ENCODE measurements at regions not wholly inside any gene's neighbourhood (a gene's known extent, or its start where the extent isn't known, plus 50 kb on each side); places are given as distances from the start of the nearest gene placed in this dataset.
"Not testable (repeated sequence)": the region's sequence is repeated elsewhere in the genome, so short reads cannot be mapped to it uniquely, and the experiment has no call there.

DNA sequence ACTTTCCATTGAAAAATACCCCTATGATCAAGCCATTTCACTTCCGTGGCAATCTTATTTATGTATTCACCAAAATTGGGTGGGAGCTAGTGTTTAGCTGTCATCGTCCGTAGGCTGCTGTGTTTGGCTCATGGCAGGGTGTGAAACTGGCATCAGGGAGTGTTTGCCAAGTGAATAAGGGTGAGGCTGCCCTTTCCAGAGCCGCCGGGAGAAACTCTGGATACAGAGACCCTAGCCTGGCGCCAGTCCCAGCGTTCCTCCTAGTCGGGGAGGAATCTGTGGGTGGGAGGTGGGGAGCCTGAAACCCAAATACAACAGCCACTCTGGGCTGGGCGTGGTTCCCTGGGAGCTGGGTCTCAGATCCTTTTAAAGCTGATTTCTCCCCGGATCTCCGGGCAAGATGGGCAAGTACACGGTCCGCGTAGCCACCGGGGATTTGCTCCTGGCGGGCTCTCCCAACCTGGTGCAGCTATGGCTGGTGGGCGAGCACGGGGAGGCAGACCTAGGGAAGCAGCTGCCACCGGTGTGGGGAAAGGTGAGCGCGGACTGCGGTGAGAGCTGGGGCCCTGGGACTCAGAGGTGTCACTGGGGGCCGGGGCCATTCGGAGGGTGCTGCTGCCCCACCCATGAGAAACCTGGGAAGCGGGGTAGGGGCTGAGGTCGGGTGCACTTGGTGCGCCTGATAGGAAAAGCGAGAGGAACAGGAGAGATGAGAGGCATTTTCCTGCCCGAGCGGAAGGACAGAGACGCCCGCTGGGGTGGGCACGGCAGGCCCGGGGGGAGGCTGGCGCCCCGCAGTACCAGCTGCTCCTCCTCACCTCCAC is 62.1 kb upstream of the TEKT1 start:
- DNase-seq: no peak

DNA sequence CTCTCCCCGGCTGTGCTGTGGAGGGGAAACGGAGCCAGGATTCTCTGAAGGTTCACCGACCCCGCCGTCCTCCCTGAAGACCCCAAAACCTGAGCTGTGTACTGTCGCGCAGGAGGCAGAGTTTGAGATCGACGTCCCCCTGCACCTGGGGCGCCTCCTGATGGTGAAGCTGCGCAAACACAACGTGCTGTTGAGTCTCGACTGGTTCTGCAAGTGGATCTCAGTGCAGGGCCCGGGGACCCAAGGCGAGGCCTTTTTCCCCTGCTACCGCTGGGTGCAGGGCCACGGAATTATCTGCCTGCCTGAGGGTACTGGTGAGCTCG is 62.6 kb upstream of the TEKT1 start:
- DNase-seq: no peak

DNA sequence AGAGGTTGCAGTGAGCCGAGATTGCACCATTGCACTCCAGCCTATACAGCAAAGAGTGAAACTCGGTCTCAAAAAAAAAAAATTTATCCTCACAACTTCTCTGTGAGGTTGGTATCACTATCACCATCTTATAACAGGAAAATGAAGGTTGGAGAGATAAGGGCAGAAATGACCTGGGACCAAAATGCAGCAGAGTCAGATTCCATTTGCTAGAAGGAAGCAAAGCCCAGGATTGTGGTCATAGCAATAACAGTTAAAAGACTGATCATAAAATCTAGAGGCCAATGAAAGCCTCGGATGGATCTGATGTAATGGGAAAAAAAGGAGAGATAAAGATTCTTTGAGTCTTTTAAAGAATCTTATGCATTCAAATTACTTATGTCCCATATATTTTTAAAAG is 69.6 kb upstream of the TEKT1 start:
- no peak for DNase-seq

DNA sequence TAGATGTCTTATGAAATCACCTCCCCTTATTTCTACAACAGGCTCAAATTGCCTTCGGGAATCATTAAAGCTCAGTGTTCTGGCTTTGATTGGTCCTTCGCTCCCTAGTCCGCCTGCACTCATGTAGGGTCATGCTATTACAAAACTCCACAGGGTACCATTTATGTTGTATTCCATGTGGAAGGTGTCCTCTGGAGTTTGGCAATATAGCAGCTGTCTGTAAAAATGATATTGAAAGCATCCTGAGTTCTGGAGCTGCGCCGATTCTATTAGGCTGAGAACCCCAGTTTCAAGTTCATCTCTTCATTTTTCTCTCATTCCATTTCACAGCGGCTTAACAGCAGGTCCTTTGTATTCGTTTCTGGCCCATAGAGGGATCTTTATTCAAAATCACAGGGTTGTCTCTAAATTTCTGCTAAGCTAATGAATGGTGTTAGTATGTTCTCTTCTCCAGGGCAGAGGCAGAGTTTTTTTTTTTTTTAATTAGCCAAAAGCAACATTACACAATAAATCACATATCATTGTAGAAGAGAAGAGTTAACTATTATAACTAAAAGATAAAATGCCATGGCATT is 71.9 kb upstream of the TEKT1 start:
- no peak for DNase-seq

DNA sequence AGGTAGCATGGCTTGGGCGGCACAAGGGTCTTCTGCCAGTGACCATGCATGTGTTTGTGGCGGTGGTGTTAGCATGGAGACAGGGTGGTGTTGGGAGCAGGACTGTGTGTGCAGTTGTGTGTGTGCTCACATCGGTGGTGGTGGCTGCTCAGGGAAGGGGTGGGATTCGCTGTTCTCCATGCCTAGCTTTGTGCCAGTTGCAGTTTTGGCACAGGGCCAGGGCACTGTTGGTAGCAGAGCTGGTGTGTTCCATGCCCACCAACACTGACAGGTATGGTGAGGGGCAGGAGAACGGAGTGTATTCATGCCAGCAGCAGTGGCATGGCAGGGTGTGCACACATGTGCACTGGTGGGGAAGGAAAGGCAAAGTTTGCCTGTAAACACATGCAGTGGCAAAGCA is 77.3 kb upstream of the TEKT1 start:
- no peak for DNase-seq

DNA sequence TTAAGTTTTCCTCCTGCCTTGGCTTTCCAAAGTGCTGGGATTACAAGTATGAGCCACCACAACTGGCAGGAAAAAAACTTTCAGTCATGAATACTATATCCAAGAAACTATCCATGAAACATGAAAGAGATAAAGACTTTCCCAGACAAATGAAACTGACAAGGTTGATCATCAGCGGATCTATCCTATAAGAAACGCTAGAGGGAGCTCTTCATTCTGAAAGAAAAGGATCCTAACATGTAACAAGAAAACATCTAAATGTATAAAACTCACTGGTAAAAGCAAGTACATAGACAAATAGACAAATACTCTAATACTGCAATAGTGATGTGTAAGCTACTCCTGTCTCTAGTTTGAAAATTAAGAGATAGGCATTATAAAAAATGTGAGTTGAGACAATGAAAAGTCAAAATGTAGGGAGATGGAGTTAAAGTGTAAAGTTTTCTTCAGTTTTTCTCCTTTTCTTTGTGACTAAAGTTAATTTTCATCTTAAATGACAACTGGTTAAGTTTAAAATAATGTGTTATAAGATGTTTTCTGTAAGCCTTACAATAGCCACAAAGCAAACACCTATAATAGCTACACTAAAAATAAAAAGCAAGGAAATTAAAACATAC is 79.6 kb upstream of the TEKT1 start:
- no peak for DNase-seq

DNA sequence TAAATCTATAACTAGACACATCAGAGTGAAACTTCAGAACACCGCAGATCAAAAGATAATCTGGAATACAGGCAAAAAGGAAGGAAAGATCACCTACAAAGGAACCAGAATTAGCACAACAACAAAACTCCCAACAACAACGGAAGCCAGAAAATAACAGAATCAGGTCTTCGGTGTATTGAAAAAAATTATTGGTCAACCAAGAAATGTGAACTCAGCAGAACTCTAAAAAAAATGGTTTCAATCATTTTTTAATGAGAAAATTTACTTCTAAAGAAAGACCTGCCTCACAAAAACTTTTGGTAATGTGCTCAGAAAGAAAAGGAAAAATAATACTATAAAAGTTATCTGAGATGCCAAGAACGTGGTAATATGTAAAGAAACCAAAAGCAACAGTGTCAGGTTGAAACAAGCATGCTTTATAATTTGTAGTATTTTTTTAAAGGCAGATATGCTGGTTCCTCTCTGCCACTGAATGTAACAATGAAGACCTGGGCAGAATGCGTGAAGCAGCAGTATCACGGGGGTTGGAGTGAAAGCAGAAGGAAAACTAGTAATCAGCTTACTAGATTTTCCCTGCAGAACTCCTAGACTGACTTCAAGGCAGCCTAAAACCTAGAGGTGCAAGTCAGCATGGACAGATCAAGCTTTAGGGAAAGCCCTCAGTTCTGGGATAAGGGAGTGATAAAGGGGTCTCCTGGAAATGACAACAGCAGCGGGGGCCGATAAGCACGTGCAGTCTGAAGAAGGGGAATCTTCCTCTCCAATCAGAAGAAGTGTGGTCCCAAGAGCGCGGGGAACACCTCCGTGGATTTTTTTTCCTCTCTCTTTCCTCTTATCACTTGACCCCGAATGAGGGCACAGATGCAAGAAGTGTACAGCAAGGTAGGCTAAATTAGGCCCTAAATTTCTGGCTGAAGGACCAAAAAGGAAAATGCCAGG is 80.9 kb upstream of the TEKT1 start:
- no peak for DNase-seq

DNA sequence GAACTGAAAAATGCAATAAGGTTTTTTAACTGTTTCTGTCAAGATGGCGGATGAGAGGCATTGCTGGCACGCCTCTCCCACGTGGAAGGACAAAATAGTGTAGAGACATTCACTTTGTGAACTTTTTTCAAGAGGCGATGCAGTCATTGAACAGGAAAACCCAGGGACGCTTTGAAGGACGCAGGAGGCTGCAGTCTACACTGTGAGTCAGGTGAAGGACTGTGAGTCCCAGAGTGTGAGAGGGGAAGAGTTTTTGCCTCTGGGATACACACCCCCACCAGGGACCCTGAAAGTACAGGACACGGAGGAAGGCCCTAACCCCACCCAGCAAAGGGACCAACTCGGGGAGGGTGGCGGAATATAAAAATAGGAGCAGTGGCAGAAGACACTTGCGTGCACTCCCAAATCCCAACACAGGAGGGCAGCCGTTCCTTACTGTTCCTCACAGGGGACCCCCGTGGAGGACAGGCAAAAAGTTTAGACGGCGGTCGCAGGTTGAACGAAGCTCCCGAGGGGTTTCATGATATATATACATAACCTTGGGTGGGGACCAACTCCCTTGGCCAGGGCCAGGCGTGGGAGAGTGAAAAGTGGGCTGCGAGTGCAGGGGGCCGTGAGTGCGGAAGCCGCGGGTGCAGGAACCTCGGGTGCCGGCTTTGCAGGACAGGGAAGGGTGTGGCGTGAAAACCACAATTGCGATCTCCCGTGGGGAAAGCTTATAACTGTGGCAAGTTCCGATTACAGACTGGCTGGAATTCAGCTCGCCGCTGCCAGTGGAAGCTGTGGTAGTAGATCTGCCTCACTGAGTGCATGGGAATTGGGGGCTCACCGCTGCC is 82.0 kb upstream of the ALOX12 start:
- no peak for DNase-seq

DNA sequence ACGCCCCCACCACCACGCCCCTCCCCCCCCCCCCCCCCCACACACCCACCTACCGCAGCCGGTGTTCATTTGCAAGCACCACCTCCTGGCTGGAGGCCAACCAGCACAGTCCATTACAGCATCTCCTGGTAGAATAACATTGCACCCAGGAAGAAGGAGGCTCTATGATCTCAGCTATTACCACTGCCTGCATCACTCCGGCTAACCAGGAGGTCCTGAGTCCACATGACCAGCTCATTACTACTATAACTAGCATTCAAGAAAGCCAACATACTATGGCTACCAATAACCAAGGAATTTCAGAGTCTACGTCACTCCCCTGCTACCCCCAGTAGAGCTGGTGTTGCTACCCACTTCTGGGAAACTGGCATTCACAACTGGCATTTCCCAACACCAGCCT is 81.1 kb upstream of the ALOX12 start:
- DNase-seq: no peak

DNA sequence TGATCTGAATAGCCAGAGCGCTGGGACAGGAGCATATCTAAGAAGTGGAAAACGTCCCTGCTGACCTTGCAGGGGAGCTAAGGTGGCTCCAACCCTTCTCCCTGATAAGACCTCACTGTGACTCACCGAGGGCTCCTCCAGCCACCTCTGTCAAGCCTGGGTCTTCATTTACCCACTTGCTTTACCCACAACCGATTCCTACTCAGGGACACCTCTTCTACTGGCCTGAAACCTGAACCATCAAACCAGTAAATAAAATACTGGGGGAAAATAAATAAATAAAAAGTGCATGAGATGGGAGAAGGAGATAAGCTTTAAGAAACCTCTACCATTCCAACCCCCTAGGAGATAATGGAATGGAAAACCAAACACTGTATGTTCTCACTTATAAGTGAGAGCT is 80.2 kb upstream of the ALOX12 start:
- DNase-seq: no peak

DNA sequence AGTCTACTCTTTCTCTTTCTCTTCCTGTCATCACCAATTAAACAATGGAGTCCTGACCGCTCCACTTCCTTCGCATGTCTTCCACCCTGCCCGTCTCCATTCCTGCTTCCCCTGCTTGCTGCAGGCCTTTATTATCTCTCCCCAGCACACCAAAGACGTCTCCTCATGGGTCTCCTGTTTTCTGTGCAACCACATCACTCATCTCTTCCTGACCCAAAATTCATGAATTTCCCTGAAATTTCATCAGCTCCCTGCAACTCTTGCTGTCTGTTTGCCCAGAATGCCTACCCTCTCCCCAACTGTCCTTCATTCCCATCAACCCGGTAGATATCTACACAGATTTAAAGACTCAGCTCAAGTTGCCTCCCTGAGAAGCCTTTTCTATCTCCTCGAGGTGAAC is 76.7 kb upstream of the ALOX12 start:
- DNase-seq: no peak

DNA sequence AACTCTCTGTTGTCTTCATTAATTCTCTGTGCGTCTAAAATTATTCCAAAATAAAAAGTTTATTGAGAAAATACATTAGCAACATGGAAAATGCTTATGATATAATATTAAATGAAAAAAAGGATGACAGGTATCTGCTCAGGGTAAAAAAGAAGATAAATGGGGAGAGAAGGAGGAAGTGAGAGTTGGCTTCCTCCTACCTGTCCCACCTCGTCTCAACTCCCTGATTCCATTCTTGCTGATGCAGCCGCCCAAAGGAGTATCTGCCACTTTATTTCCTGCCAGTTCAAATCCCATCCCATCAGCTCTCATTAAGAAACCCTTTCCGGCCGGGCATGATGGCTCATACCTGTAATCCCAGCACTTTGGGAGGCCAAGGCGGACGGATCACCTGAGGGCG is 72.5 kb upstream of the ALOX12 start:
- no peak for DNase-seq

DNA sequence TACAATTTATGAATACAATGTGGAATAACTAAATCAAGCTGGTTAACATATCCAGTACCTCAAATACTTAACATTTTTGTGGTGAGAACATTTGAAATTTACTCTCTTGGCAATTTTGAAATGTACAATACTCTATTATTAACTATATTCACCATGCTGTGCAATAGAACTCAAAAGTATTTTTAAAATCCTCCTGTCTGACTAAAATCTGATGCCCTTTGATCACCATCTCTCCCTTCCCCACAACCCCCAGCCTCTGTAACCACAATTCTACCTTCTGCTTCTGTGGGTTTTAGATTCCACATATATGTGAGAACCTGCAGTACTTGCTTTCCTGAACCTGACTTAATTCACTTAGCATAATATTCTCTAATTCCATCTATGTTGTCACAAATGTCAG is 71.6 kb upstream of the ALOX12 start:
- DNase-seq: no peak

DNA sequence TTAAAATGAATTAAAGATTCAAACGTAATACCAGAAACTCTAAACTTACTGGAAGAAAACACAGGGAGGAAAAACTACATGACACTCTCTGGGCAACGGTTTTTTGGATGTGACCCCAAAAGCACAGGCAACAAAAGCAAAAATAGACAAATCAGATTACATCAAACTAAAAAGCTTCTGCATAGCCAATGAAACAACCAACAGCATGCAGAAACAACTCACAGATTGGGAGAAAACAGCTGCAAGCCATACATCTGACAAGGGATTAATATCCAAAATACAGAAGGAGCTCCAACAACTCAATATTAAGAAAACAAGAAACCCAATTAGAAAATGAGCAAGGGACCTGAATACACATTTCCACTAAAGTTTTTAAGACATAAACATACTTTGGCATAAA is 69.2 kb upstream of the ALOX12 start:
- no peak for DNase-seq

DNA sequence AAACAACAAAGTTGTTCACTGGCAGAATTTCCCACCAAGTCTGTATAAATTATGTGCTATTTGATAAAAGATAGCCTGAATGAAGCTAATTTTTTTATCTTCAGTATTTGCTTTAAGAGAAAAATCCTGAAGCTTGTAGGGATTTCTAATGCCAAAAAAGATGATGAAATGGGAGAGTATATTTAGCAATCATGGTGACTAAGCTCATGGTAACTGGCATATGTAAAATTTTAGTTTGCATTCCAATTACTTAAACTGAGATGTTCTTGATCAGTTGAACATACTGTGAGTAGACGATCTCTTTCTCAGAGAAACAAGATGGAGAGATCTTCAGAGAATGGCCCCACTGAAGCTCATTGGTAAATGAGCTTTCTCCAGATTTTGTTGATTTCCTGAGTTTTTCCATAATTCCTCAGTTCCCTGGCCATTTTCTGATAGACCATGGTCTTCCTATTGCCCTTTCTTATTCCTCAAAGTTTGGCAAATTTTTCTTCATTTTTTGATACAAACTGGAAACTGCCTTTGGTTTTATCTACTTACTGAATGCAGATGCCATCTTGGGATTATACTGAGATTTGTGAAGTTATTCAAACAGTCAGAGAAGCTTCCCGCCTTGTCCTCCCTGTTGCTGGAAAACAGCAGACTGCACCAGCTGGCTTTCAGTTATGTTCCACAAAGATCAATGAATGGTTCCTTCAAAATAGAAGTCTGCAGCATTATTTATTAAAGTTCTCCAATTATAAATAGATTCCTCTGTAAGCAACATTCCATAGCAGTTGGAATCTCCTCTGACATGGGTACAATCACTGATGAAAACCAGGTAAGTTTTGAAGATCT is 68.3 kb upstream of the ALOX12 start:
- DNase-seq: no peak

DNA sequence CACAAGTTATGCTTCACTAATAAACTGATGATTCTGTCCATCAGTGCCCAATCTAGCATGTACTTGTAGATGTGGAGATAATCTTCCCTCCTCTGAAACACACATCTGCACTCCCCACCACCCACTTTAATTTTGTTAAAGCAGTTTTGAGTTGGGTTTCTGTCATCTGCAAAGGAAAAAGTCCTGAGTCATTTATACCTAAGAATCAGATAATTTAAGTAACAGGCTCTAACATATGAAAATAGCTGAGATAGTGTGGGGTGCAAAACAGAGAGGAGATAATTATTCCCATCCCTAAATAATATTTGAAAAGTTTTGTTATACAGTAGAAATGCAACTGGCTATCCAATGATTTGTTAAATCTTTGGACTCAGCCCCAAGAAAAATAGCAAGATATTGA is 67.7 kb upstream of the ALOX12 start:
- no peak for DNase-seq

DNA sequence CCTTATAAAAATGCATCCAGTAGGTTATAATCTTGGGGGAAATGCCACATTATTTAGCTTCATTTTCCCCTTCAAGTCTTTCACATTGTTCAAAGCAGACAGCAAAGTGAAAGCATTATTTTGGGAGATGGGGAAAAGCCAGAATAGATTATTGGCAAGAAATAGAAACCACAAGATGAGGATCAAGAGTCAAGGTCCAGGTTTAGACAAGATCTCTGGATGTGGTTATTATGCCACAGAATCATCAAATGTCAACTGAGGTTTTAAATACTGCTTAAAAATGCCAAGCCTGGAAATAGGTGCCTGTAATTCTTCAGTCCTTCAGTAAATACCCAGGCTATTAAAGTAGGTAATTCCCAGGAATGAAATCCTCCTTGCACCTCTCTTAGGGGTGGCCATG is 65.1 kb upstream of the ALOX12 start:
- no peak for DNase-seq

DNA sequence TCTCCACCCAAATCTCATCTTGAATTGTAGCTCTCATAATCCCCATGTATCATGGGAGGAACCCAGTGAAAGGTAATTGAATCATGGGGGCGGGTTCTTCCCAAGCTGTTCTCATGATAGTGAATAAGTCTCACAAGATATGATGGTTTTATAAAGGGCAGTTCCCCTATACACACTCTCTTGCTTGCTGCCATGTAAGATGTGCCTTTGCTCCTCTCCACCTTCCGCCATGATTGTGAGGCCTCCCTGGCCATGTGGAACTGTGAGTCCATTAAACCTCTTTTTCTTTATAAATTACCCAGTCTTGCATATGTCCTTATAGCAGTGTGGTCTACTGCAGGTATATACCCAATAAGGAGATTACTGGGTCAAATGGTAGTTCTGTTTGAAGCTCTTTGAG is 61.3 kb upstream of the ALOX12 start:
- not testable (repeated sequence) for DNase-seq

DNA sequence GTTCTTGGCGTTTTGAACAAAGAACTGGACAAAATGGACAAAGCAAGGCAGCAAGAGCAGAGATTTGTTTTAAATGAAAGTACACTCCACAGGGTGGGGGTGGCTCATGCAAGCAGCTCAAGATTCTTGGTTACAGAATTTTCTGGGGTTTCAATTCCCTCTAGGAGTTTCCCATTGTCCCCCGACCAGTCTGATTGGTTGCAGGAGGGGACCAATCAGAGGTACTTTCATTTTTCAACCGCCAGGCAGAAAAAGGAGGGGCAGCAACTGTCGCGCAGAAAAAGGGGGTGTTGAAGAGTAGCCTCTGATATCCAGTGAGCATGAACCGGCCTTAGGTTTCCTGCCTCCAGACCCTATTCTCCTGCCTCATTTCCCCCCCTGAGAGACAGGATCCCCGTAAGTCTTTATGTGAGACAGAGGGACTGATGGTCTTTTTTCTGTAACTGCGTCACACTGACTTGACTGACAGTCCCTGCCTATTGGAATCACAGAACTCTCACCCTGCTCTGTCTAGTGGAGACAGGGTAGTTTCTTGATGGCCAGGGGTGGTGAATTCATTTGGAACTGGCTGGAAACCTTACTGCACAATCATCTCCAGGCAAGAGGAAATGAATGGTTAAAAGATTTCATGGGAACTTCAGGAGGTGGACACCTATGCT is 59.4 kb upstream of the ALOX12 start:
- no peak for DNase-seq

DNA sequence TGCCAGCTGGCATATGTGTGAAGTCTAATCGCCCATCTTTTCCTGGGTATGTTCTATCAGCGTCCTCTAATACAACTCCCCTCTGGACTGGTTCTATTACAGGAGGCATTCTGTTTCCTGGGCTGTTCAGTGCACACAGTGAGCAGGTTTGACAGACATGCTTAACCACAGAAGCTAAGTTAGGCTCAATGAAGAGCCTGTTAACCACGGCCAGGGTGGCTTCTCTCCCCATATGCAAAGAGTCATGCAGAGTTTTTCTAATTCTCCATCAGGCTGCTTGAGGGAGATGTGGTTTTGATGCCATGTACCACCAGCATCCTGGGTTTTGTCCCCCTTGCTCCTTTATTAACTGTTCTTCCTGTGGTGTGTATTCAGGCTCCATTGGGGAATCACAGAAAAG is 57.2 kb upstream of the ALOX12 start:
- DNase-seq: no peak

DNA sequence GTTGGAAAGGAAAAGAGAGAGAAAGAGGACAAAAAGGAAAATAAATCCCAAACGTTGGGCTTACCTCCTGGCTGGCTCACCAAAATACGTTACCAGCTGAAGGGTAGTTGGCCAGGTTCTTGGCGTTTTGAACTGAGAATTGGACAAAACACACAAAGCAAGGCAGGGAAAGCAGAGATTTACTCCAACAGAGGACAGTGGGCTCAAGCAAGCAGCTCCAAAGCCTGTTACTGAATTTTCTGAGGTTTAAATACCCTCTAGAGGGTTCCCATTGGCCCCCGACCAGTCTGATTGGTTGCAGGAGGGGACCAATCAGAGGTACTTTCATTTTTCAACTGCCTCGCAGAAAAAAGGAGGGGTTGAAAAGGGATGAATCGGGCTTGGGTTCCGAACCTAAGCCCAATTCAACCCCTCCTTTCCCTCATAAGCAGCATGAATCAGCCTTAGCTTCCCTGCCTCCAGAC is 55.6 kb upstream of the ALOX12 start:
- peak; percentile 39 for DNase-seq

All from NCI-H2029 treated with DMSO at 0.1 percent for 48 hours (cell line).